RWPE2 (cell line): ENCODE measurements at regions not wholly inside any gene's neighbourhood (a gene's known extent, or its start where the extent isn't known, plus 50 kb on each side); places are given as distances from the start of the nearest gene placed in this dataset.

ENCODE experiments used
- ATAC-seq: fragments of 200-7000 bp; cut with Tn5 transposase; 3 replicates; pipeline ENCODE4 v1.9.1; 2021; ENCODE audit warnings: low read depth
- DNase-seq: peaks from one replicate; pipeline ENCODE4 v3.0.0-alpha.2; 2020; ENCODE audit warnings: low spot score
- H3K27ac ChIP-seq: fragments of 450-650 bp; 2 replicates; pipeline ENCODE4 v1.5.1; 2017; ENCODE audit warnings: mild to moderate bottlenecking; ENCODE audit not compliant: poor library complexity, severe bottlenecking
- H3K27me3 ChIP-seq: fragments of 250-450 bp; sonication (Bioruptor Pico); 2 replicates; pipeline ENCODE4 v1.5.1; 2021; ENCODE audit warnings: mild to moderate bottlenecking, moderate library complexity; ENCODE audit not compliant: insufficient read depth, poor library complexity, severe bottlenecking
- H3K36me3 ChIP-seq: fragments of 250-450 bp; sonication (Bioruptor Pico); 2 replicates; pipeline ENCODE4 v1.5.1; 2020; ENCODE audit warnings: low read depth, mild to moderate bottlenecking, moderate library complexity
- H3K4me1 ChIP-seq: fragments of 250-450 bp; sonication (Bioruptor Pico); 2 replicates; pipeline ENCODE4 v1.5.1; 2021; ENCODE audit warnings: mild to moderate bottlenecking, moderate library complexity; ENCODE audit not compliant: insufficient read depth, poor library complexity, severe bottlenecking
- H3K4me3 ChIP-seq: fragments of 250-450 bp; sonication (Bioruptor Pico); 2 replicates; pipeline ENCODE4 v1.5.1; 2021; ENCODE audit warnings: mild to moderate bottlenecking, moderate library complexity; ENCODE audit not compliant: severe bottlenecking
- H3K9me3 ChIP-seq: fragments of 250-450 bp; sonication (Bioruptor Pico); 2 replicates; pipeline ENCODE4 v1.5.1; 2021; ENCODE audit warnings: mild to moderate bottlenecking, moderate library complexity; ENCODE audit not compliant: severe bottlenecking
- CTCF ChIP-seq: fragments of 450-650 bp; IDR thresholded peaks from one replicate; pipeline ENCODE4 v1.5.1; 2017; ENCODE audit warnings: mild to moderate bottlenecking, moderate library complexity; ENCODE audit not compliant: poor library complexity, severe bottlenecking

GRCh38 chr2:42977270-42978174, 185.1 kb upstream of the HAAO start:
- ATAC-seq: no peak
- Histone ChIP-seq H3K9me3 (no peaks in the 10 kb centered on the region), H3K4me3 (no peak overlapping the region), H3K27ac (peak overlapping the region; percentile 60), H3K36me3 (no peaks in the 10 kb centered on the region), H3K27me3 (no peaks in the 10 kb centered on the region), H3K4me1 (peaks cover 4% of the 10 kb centered on the region)
- TF ChIP-seq CTCF: no peak
- peak; percentile 25 for DNase-seq

- Histone ChIP-seq H3K27me3 (no peaks in the 10 kb centered on the region), H3K9me3 (no peaks in the 10 kb centered on the region), H3K27ac (peak overlapping the region; percentile 60), H3K36me3 (no peaks in the 10 kb centered on the region), H3K4me1 (peaks cover 4% of the 10 kb centered on the region), H3K4me3 (no peak overlapping the region)
- DNase-seq: no peak
- no peak for ATAC-seq
- TF ChIP-seq CTCF: no peak
Observed at GRCh38 chr2:42976351-42976750, 184.0 kb upstream of the HAAO start.

GRCh38 chr2:42974721-42975717, 182.6 kb upstream of the HAAO start:
- H3K9me3 ChIP-seq: no peaks in the 10 kb centered on the region
- H3K4me1 ChIP-seq: peaks cover 4% of the 10 kb centered on the region
- TF ChIP-seq CTCF: peak; percentile 89
- H3K27ac ChIP-seq: peak overlapping the region; percentile 60
- ATAC-seq (peak; percentile 58; the same call in 2 of the 3 replicates), DNase-seq (no peak)
- no peaks in the 10 kb centered on the region for H3K36me3 ChIP-seq
- H3K27me3 ChIP-seq: no peaks in the 10 kb centered on the region
- no peak overlapping the region for H3K4me3 ChIP-seq

- H3K4me1 ChIP-seq: peaks cover 4% of the 10 kb centered on the region
- no peaks in the 10 kb centered on the region for H3K27me3 ChIP-seq
- TF ChIP-seq CTCF: no peak
- DNase-seq: no peak
- peak overlapping the region; percentile 60 for H3K27ac ChIP-seq
- no peaks in the 10 kb centered on the region for H3K9me3 ChIP-seq
- no peak for ATAC-seq
- H3K4me3 ChIP-seq: no peak overlapping the region
- H3K36me3 ChIP-seq: no peaks in the 10 kb centered on the region
Observed at GRCh38 chr2:42974169-42974720, 181.9 kb upstream of the HAAO start.
